ENCODE measurements at regions not wholly inside any gene's neighbourhood (a gene's known extent, or its start where the extent isn't known, plus 50 kb on each side); places are given as distances from the start of the nearest gene placed in this dataset.

DNA sequence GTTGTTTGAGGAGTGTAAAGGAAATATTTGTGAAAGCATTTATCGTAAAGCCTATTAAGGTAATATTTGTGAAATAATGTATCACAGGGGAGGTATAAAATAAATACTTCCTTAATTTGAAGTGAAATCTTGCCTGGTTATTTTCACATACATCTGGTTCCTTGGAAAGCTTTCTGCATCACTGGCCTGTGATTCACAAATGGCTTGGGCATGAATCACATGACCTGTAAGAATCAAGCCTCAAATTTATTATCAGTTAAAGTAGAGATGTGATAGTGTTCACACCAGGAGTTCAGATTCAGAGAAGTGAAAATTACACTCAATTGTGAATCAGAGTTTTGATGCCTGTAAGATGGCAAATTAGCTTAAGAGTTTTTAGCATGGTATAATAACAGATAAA is 1911.4 kb downstream of the STIM2 start (continued):
- TF ChIP-seq, protein P1, sequence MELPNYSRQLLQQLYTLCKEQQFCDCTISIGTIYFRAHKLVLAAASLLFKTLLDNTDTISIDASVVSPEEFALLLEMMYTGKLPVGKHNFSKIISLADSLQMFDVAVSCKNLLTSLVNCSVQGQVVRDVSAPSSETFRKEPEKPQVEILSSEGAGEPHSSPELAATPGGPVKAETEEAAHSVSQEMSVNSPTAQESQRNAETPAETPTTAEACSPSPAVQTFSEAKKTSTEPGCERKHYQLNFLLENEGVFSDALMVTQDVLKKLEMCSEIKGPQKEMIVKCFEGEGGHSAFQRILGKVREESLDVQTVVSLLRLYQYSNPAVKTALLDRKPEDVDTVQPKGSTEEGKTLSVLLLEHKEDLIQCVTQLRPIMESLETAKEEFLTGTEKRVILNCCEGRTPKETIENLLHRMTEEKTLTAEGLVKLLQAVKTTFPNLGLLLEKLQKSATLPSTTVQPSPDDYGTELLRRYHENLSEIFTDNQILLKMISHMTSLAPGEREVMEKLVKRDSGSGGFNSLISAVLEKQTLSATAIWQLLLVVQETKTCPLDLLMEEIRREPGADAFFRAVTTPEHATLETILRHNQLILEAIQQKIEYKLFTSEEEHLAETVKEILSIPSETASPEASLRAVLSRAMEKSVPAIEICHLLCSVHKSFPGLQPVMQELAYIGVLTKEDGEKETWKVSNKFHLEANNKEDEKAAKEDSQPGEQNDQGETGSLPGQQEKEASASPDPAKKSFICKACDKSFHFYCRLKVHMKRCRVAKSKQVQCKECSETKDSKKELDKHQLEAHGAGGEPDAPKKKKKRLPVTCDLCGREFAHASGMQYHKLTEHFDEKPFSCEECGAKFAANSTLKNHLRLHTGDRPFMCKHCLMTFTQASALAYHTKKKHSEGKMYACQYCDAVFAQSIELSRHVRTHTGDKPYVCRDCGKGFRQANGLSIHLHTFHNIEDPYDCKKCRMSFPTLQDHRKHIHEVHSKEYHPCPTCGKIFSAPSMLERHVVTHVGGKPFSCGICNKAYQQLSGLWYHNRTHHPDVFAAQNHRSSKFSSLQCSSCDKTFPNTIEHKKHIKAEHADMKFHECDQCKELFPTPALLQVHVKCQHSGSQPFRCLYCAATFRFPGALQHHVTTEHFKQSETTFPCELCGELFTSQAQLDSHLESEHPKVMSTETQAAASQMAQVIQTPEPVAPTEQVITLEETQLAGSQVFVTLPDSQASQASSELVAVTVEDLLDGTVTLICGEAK (IDR thresholded peaks at IDR 0.05; ENCODE audit: borderline replicate concordance): no peak
- no peak for TF ChIP-seq ZNF274 (IDR thresholded peaks at IDR 0.05; ENCODE audit: insufficient read depth, insufficient read length)
- TF ChIP-seq GATAD2B (conservative IDR thresholded peaks at IDR 0.05; ENCODE audit: low read depth): no peak
- TF ChIP-seq CBX3 (IDR thresholded peaks at IDR 0.05; ENCODE audit: borderline replicate concordance, low read depth): no peak

DNA sequence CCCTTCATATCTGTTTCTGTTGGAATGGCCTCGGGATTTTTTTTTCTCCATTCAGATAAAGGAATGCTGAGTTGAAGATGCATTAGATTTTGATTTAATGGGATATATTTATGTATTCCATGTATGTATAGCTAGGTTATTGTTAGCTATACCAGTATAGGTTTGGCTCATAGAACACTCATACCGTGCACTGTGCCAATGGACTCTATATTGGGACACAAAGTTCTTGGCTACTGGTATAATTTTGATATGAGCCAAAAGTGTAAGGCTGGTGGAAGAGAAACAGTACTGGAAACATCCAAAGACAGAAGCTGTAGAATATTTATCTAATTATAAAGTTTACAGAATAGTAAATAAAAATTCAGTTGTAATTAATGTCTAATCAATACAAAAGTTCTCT is 1912.1 kb downstream of the STIM2 start:
- no peak overlapping the region for H3K4me3 ChIP-seq
- no peaks in the 10 kb centered on the region for H3K9me3 ChIP-seq (replicated peaks; ENCODE audit: control insufficient read depth, insufficient read depth, low read length)
- ChIA-PET POLR2A (no interaction called here), CTCF (no interaction called here), SMC1A (ENCODE audit: uncharacterized antibody, unreplicated experiment) (interaction anchor here (0.6 kb wide), 1 partner anchor 417 kb away, joined by 3 read pairs; no protein-coding TSS in a partner anchor), RAD21 (ENCODE audit: unreplicated experiment) (no interaction called here)
- no peak for DNase-seq (ENCODE audit: low read depth, low spot score)
- H3K36me3 ChIP-seq (ENCODE audit: control insufficient read depth in 2 of 2, insufficient read depth in 2 of 2, low read length in 1 of 2): no peaks in the 10 kb centered on the region
- no peaks in the 10 kb centered on the region for H3K79me2 ChIP-seq (ENCODE audit: control insufficient read depth, insufficient read depth, low read length)
- H3K4me2 ChIP-seq (ENCODE audit: control insufficient read depth, insufficient read depth): no peak overlapping the region
- WGBS (ENCODE audit: insufficient coverage, insufficient replicate concordance, low lambda C conversion rate, missing lambda C conversion rate): 2% methylated on average over 2 of the region's 2 CpGs
- no peak for ATAC-seq
- BruUV-seq (replicated peaks): no TSS peak
- H3K4me1 ChIP-seq (ENCODE audit: control insufficient read depth, insufficient read depth, low read length): no peaks in the 10 kb centered on the region
- intact Hi-C loops (cut with micrococcal nuclease; ENCODE audit: unreplicated experiment): no loop called here
- no peaks in the 10 kb centered on the region for H4K20me1 ChIP-seq (ENCODE audit: control insufficient read depth, insufficient read depth)
- no peak overlapping the region for H3K9ac ChIP-seq (ENCODE audit: control insufficient read depth, insufficient read depth, low read length)
- no peaks in the 10 kb centered on the region for H3K27me3 ChIP-seq (replicated peaks in 1 of 2; ENCODE audit: control insufficient read depth in 2 of 2, insufficient read depth in 2 of 2, low read length in 1 of 2)
- no peak overlapping the region for H2AFZ ChIP-seq (ENCODE audit: control insufficient read depth, low read depth, low read length)
- in situ Hi-C loops (cut with MboI): no loop called here
- no peak for FAIRE-seq
- no peak overlapping the region for H3K27ac ChIP-seq (ENCODE audit: control insufficient read depth, insufficient read depth)
- TF ChIP-seq BCL11A (IDR thresholded peaks at IDR 0.05; ENCODE audit: low read depth, low read length) (no peak), NFIC (IDR thresholded peaks at IDR 0.05; ENCODE audit: low read depth, low read length) (no peak), TAF1 (IDR thresholded peaks at IDR 0.05; ENCODE audit: borderline replicate concordance, low read depth, low read length) (no peak), PAX5 (IDR thresholded peaks at IDR 0.05; ENCODE audit: borderline replicate concordance, low read depth, low read length) (no peak), NRF1 (conservative IDR thresholded peaks at IDR 0.05; ENCODE audit: low read depth, low read length) (no peak), CEBPB (IDR thresholded peaks at IDR 0.05; ENCODE audit: borderline replicate concordance in 1 of 2, low read depth in 2 of 2, low read length in 2 of 2) (no peak), EP300 (IDR thresholded peaks at IDR 0.05; ENCODE audit: borderline replicate concordance in 1 of 2, control insufficient read depth in 1 of 2, low read depth in 2 of 2, low read length in 2 of 2) (no peak)
- TF ChIP-seq, protein P2, sequence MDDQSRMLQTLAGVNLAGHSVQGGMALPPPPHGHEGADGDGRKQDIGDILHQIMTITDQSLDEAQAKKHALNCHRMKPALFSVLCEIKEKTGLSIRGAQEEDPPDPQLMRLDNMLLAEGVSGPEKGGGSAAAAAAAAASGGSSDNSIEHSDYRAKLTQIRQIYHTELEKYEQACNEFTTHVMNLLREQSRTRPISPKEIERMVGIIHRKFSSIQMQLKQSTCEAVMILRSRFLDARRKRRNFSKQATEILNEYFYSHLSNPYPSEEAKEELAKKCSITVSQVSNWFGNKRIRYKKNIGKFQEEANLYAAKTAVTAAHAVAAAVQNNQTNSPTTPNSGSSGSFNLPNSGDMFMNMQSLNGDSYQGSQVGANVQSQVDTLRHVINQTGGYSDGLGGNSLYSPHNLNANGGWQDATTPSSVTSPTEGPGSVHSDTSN (IDR thresholded peaks at IDR 0.05; ENCODE audit: insufficient replicate concordance, low read depth, low read length): no peak
- TF ChIP-seq, protein P3, sequence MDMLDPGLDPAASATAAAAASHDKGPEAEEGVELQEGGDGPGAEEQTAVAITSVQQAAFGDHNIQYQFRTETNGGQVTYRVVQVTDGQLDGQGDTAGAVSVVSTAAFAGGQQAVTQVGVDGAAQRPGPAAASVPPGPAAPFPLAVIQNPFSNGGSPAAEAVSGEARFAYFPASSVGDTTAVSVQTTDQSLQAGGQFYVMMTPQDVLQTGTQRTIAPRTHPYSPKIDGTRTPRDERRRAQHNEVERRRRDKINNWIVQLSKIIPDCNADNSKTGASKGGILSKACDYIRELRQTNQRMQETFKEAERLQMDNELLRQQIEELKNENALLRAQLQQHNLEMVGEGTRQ (IDR thresholded peaks at IDR 0.05; ENCODE audit: borderline replicate concordance, low read depth, low read length): no peak

All from GM12878 (cell line).